MM.1S (cell line): ENCODE measurements at regions not wholly inside any gene's neighbourhood (a gene's known extent, or its start where the extent isn't known, plus 50 kb on each side); places are given as distances from the start of the nearest gene placed in this dataset.

Source experiments
- EZH2phosphoT487 ChIP-seq: fragments of 300-600 bp; sonication (generic); IDR thresholded peaks from 2 replicates; pipeline ENCODE4 v1.6.1; 2018; ENCODE audit warnings: antibody characterized with exemption, low read length
- TF ChIP-seq, protein P1 (sequence below): fragments of 300-600 bp; sonication (generic); IDR thresholded peaks from 2 replicates; pipeline ENCODE4 v1.5.1; 2016; ENCODE audit warnings: antibody characterized with exemption, low read length, mixed read lengths

DNA sequence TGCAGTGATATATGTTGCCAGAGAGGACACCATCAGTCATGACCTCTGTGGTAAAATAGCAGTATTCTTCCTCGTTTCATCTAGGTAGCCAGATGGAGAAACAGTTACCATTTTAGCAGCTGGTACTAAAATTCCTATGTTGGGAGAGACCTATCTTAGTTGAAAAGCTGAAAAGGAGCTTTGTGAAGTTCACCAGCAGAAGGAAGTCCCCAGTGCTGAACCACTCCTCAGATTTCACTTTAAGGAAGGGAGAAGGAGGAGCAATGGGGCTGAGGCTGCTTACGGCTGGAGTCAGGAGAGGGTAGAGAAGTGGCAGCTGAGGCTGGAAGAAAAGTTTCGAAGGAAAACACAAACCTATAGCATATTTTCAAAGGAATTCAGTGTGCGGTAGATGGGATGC lies 103.7 kb downstream of the ATXN3L start:
- TF ChIP-seq, protein P1, sequence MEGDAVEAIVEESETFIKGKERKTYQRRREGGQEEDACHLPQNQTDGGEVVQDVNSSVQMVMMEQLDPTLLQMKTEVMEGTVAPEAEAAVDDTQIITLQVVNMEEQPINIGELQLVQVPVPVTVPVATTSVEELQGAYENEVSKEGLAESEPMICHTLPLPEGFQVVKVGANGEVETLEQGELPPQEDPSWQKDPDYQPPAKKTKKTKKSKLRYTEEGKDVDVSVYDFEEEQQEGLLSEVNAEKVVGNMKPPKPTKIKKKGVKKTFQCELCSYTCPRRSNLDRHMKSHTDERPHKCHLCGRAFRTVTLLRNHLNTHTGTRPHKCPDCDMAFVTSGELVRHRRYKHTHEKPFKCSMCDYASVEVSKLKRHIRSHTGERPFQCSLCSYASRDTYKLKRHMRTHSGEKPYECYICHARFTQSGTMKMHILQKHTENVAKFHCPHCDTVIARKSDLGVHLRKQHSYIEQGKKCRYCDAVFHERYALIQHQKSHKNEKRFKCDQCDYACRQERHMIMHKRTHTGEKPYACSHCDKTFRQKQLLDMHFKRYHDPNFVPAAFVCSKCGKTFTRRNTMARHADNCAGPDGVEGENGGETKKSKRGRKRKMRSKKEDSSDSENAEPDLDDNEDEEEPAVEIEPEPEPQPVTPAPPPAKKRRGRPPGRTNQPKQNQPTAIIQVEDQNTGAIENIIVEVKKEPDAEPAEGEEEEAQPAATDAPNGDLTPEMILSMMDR: no peak
- no peak for TF ChIP-seq EZH2phosphoT487
